HG03045 (cell line): ENCODE measurements at regions not wholly inside any gene's neighbourhood (a gene's known extent, or its start where the extent isn't known, plus 50 kb on each side); places are given as distances from the start of the nearest gene placed in this dataset.

Experiments used
- ATAC-seq: cut with Tn5 transposase; IDR thresholded peaks from one replicate; pipeline ENCODE4 v1.9.1; 2021; ENCODE audit warnings: mild to moderate bottlenecking, moderate library complexity; ENCODE audit not compliant: unreplicated experiment

GRCh38 chr2:149828520-149829210 is 241.1 kb upstream of the MMADHC start:
- ATAC-seq, result no peak

- no peak for ATAC-seq
These were observed 240.1 kb upstream of the MMADHC start for GRCh38 chr2:149827585-149828126.

GRCh38 chr2:149826471-149827125 is 239.0 kb upstream of the MMADHC start:
- ATAC-seq, result no peak

DNA sequence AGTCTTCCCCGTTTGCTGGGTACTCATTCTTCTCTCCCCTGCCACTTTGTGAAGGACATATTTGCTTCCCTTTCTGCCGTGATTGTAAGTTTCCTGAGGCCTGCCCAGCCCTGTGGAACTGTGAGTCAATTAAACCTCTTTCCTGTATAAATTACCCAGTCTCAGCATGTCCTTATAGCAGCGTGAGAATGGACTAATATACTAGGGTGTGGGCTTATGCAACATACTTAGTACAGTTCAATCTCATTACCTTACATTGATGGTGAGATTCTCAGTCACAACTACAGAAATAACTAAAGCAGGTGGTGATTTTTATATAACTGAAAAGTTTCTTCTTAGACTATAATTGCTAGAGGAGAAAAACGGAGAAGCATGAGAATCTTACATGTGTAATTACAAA is 237.9 kb upstream of the MMADHC start:
- ATAC-seq, result no peak

GRCh38 chr2:149824136-149824535 is 236.6 kb upstream of the MMADHC start:
- no peak for ATAC-seq

DNA sequence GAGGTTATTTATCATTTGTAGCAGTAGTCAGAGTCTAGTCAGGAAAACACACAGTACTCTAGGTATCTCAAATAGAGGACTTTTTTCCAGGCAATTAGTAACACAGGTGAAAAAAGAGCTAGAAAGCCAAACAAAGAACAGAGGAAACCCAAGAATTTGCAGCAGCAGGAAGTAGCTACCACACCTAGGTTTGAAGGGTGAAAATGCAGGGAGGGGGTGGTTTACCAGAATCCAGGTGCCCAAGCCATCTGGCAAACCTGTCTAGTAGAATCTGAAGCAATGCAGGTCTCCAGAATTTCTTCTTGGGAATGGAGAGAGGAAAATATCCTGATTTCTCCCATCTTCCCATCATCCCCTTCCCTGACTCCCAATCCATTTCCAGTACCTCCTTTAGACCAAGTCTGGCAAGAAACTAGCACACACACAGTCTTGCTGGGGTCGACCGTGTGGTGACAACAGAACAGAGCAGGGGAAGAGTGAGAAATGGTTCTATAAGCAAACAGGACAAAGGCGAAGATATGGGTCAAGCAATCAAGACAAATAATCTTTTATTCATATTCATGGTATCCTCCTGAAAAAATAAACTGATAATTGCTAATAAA is 231.9 kb upstream of the MMADHC start:
- no peak for ATAC-seq

DNA sequence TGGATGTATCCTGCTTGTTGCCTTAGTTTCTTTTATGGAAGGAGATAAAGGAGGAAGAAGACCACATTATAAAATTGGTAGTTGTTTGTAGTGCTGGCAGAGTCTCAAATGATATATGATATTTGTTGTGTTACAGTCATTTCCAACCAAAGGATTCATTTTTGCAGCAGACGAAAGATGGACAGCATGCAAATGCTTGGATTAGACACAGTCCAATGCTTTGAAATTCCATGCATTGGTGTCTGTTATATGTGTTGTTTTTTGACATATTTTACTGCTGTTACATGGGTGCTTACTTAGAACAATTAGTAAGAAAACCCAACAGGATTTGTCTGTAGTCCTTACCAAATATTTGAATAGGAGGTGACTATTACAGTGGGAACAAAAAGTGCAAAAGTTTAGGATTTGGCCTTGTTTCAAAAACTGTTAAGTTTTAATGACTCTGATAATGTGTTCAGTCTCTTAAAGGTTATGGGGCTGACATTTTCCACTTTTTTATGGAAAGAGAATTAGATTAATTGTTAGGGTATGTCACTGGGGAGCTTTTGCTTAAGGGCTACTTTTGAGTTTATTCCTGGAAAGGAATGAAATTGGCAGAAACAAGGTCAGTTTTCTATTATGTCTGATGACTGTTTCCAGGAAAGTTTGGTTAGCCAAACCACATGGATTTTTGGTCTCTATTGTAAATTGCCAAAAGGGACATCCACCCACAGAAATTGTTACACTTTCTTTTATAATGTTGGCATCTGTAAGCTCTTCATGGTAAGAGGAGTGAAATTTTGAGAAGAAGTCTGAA is 229.4 kb upstream of the MMADHC start:
- ATAC-seq, result no peak

- ATAC-seq, result no peak
These were observed 228.4 kb upstream of the MMADHC start for GRCh38 chr2:149815941-149816340.

DNA sequence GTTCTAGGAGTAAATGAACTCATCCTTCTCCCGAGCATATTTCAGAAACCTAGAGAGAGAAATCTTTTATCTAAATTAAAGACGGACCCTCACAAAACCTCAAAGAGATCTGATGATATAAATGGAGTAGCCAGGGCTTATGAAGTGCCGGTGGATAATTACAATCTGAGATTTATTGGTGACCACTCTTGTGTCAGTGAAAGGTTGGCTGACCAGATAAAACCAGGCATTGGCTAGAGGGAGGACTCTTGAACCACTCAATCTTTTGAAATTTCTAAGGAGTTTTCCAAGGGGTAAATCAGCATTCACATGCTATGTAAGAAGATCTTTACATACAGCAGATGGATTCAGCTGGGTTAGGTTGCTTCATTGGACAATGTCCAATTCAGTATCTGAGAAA is 227.3 kb upstream of the MMADHC start:
- ATAC-seq, result no peak

DNA sequence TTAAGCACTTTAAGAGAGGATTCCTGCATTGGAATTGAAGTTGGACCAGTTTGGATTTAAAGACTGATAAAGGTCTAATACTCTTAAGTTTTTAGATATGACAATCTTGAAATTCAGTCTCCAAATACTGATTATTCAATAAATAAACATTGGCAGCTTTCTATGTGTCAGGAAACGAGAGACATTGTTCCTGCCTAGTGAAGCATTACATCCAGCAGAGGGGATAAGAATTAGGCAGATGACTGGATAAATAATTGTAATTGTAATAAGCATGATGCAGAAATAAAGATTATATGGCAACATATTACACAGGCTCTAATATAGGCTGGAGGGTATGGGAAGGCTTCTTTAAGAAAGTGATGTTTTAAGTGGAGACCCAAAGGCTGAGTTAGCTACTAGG is 226.5 kb upstream of the MMADHC start:
- ATAC-seq, result no peak

DNA sequence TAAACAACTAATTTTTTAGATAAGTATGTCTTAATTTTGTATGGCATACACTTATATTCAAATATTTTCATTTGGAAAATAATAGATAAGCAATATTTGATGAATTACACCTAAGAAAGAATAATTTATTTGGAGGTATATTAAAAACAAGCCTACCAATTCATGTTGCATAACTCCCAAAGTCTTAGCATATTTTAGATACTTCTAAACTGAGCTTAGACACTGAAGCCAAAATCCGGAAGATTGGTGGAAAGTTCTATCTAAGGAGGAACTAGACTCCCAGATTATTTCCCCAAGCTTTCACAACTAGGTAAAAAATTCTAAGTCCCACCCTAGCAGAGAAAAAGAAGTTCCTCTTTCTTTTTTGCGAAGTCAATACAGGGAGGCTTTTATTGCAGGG is 221.0 kb upstream of the MMADHC start:
- no peak for ATAC-seq

GRCh38 chr2:149806651-149807050 is 219.1 kb upstream of the MMADHC start:
- no peak for ATAC-seq

- ATAC-seq, result no peak
These were observed 213.3 kb upstream of the MMADHC start for GRCh38 chr2:149800624-149801542.

GRCh38 chr2:149799013-149799705 is 211.6 kb upstream of the MMADHC start:
- no peak for ATAC-seq

DNA sequence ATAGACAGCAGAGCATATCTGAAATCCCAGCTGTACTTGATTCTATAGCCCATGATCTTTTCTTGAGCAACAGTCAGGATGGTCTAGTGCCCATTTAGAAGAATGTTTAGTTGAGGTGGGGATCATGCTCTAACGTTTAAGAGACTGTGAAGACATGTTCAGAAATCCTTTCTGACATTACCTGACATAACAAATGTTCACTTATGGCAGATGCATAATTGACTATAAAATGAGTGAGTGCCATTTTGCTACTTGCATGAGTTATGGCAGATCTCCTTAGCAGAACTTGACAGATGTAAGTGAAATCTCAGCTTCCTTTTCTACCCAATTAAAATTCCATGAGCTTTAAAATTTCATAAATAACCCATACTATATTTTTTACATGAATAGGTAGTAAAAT is 209.5 kb upstream of the MMADHC start:
- no peak for ATAC-seq

- no peak for ATAC-seq
These were observed 202.0 kb upstream of the MMADHC start for GRCh38 chr2:149789549-149789948.

DNA sequence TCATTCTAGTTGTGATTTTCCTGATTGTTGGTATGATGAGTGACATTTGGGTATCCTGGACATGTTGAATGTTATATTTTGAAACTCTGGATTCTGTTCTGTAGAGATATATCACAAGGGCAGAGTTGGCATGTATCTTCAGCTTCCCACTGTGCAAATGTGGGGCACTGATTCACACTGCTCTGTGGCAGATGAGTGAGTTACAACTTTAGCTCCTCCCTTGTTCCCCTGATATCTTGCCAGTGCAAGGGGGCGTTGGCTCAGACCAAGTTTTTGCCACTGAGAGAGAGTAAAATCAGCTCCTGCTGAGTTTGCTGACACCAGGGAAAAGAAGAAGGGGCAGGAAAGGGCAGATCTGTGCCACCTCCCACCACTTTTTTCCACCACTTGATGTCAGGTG is 199.6 kb upstream of the MMADHC start:
- no peak for ATAC-seq

GRCh38 chr2:149783284-149783683 is 195.7 kb upstream of the MMADHC start:
- ATAC-seq, result no peak

GRCh38 chr2:149782572-149782971 is 195.0 kb upstream of the MMADHC start:
- no peak for ATAC-seq
